Smooth muscle cell (in vitro differentiated cells): ENCODE measurements at regions not wholly inside any gene's neighbourhood (a gene's known extent, or its start where the extent isn't known, plus 50 kb on each side); places are given as distances from the start of the nearest gene placed in this dataset.

ENCODE experiments used
- DNase-seq: peaks from one replicate; lab custom pipeline; 2025; ENCODE audit not compliant: unreplicated experiment; lab: John Stamatoyannopoulos, UW
- H2AFZ ChIP-seq: fragments of 200-600 bp; sonication (generic); 2 replicates; pipeline ENCODE4 v1.6.0; 2016; ENCODE audit warnings: antibody characterized with exemption, low read depth, mild to moderate bottlenecking
- H3F3A ChIP-seq: fragments of 200-600 bp; sonication (generic); 2 replicates; pipeline ENCODE4 v1.6.0; 2017; ENCODE audit warnings: antibody characterized with exemption, low read depth
- H3K27ac ChIP-seq: fragments of 200-600 bp; sonication (generic); 2 replicates; pipeline ENCODE4 v1.5.1; 2016; ENCODE audit warnings: low read depth, mild to moderate bottlenecking
- H3K27me3 ChIP-seq: fragments of 200-600 bp; sonication (generic); 2 replicates; pipeline ENCODE4 v1.6.1; 2016; ENCODE audit warnings: low read depth, mild to moderate bottlenecking
- H3K36me3 ChIP-seq: fragments of 200-600 bp; sonication (generic); 2 replicates; pipeline ENCODE4 v1.5.1; 2016; ENCODE audit warnings: low read depth
- H3K4me1 ChIP-seq: fragments of 200-600 bp; sonication (generic); 2 replicates; pipeline ENCODE4 v1.5.1; 2016; ENCODE audit warnings: low read depth
- H3K4me2 ChIP-seq: fragments of 200-600 bp; sonication (generic); 2 replicates; pipeline ENCODE4 v1.6.0; 2016; ENCODE audit warnings: mild to moderate bottlenecking
- H3K4me3 ChIP-seq: fragments of 200-600 bp; sonication (generic); 2 replicates; pipeline ENCODE4 v1.5.1; 2016; ENCODE audit warnings: mild to moderate bottlenecking
- H3K79me2 ChIP-seq: fragments of 200-600 bp; sonication (generic); 2 replicates; pipeline ENCODE4 v1.6.0; 2016; ENCODE audit warnings: low read depth, mild to moderate bottlenecking
- H3K9ac ChIP-seq: fragments of 200-600 bp; sonication (generic); 2 replicates; pipeline ENCODE4 v1.6.0; 2016; ENCODE audit warnings: low read depth
- H3K9me3 ChIP-seq: fragments of 200-600 bp; sonication (generic); replicated peaks from 2 replicates; pipeline ENCODE4 v1.5.1; 2016; ENCODE audit warnings: low read depth
- H4K20me1 ChIP-seq: fragments of 200-600 bp; sonication (generic); 2 replicates; pipeline ENCODE4 v1.6.0; 2016; ENCODE audit warnings: low read depth
- CTCF ChIP-seq: fragments of 200-600 bp; sonication (generic); IDR thresholded peaks from 2 replicates; pipeline ENCODE4 v1.5.1; 2017; ENCODE audit warnings: borderline replicate concordance, mild to moderate bottlenecking, antibody characterized with exemption; ENCODE audit not compliant: insufficient read depth, poor library complexity, severe bottlenecking
- WGBS: methylation state at CpG from one replicate; pipeline ENCODE4 v1.1.7; 2016; ENCODE audit warnings: low lambda C conversion rate; 5-methylcytosine and 5-hydroxymethylcytosine counted together

- Histone ChIP-seq H3K4me2 (no peak overlapping the region), H2AFZ (no peak overlapping the region), H4K20me1 (no peaks in the 10 kb centered on the region), H3K79me2 (no peaks in the 10 kb centered on the region), H3K9ac (no peak overlapping the region), H3K27ac (no peak overlapping the region), H3K4me3 (no peak overlapping the region), H3K9me3 (no peaks in the 10 kb centered on the region), H3K27me3 (no peaks in the 10 kb centered on the region), H3K4me1 (no peaks in the 10 kb centered on the region), H3K36me3 (no peaks in the 10 kb centered on the region), H3F3A (no peaks in the 10 kb centered on the region)
- TF ChIP-seq CTCF, result no peak
- DNase-seq, result no peak
- WGBS, result 87% methylated on average over 5 of the region's 5 CpGs
These were observed 322.6 kb upstream of the MKI67 start for GRCh38 chr10:128448796-128449195.

- no peaks in the 10 kb centered on the region for H3K9me3 ChIP-seq
- no peak overlapping the region for H3K4me2 ChIP-seq
- no peak for TF ChIP-seq CTCF
- H3K36me3 ChIP-seq, result no peaks in the 10 kb centered on the region
- no peaks in the 10 kb centered on the region for H3F3A ChIP-seq
- no peak overlapping the region for H2AFZ ChIP-seq
- H4K20me1 ChIP-seq, result no peaks in the 10 kb centered on the region
- no peak overlapping the region for H3K27ac ChIP-seq
- H3K4me1 ChIP-seq, result no peaks in the 10 kb centered on the region
- DNase-seq, result no peak
- no peaks in the 10 kb centered on the region for H3K79me2 ChIP-seq
- H3K4me3 ChIP-seq, result no peak overlapping the region
- H3K27me3 ChIP-seq, result no peaks in the 10 kb centered on the region
- 93% methylated on average over 3 of the region's 3 CpGs for WGBS
- H3K9ac ChIP-seq, result no peak overlapping the region
These were observed 325.7 kb upstream of the MKI67 start for GRCh38 chr10:128451879-128452278.

GRCh38 chr10:128456271-128456670 is 330.0 kb upstream of the MKI67 start:
- H3K4me2 ChIP-seq, result no peak overlapping the region
- no peaks in the 10 kb centered on the region for H3F3A ChIP-seq
- H3K27me3 ChIP-seq, result peaks cover 3% of the 10 kb centered on the region
- H3K79me2 ChIP-seq, result no peaks in the 10 kb centered on the region
- no peaks in the 10 kb centered on the region for H4K20me1 ChIP-seq
- WGBS, result 88% methylated on average over 7 of the region's 7 CpGs
- no peak overlapping the region for H3K4me3 ChIP-seq
- H3K9ac ChIP-seq, result no peak overlapping the region
- H3K4me1 ChIP-seq, result no peaks in the 10 kb centered on the region
- no peak for DNase-seq
- no peaks in the 10 kb centered on the region for H3K36me3 ChIP-seq
- TF ChIP-seq CTCF, result no peak
- no peak overlapping the region for H3K27ac ChIP-seq
- no peak overlapping the region for H2AFZ ChIP-seq
- no peaks in the 10 kb centered on the region for H3K9me3 ChIP-seq

GRCh38 chr10:128457136-128457535 is 330.9 kb upstream of the MKI67 start:
- 88% methylated on average over 10 of the region's 10 CpGs for WGBS
- no peak overlapping the region for H2AFZ ChIP-seq
- H3F3A ChIP-seq, result no peaks in the 10 kb centered on the region
- no peak for DNase-seq
- no peak overlapping the region for H3K4me2 ChIP-seq
- no peak overlapping the region for H3K9ac ChIP-seq
- no peak for TF ChIP-seq CTCF
- H3K79me2 ChIP-seq, result no peaks in the 10 kb centered on the region
- H3K27ac ChIP-seq, result no peak overlapping the region
- no peaks in the 10 kb centered on the region for H3K4me1 ChIP-seq
- H3K36me3 ChIP-seq, result no peaks in the 10 kb centered on the region
- no peak overlapping the region for H3K4me3 ChIP-seq
- no peaks in the 10 kb centered on the region for H3K9me3 ChIP-seq
- no peaks in the 10 kb centered on the region for H4K20me1 ChIP-seq
- H3K27me3 ChIP-seq, result peaks cover 3% of the 10 kb centered on the region
